GM13976 (cell line): ENCODE measurements at regions not wholly inside any gene's neighbourhood (a gene's known extent, or its start where the extent isn't known, plus 50 kb on each side); places are given as distances from the start of the nearest gene placed in this dataset.
"Not testable (repeated sequence)": the region's sequence is repeated elsewhere in the genome, so short reads cannot be mapped to it uniquely, and the experiment has no call there.

ENCODE experiments used
- DNase-seq: peaks from one replicate; pipeline ENCODE4 v3.0.0; 2012; ENCODE audit warnings: low spot score
- in situ Hi-C: fragments of 300-500 bp; cut with MboI; formaldehyde crosslinking; loops from one replicate; pipeline ENCODE4 v1.12.0; 2022; ENCODE audit warnings: low sequenced_read_pairs, mixed read lengths, inconsistent platforms; ENCODE audit not compliant: unreplicated experiment
- TF ChIP-seq, protein P1 (sequence below): IDR thresholded peaks from 2 replicates; pipeline ENCODE4 v1.5.1; 2012; ENCODE audit warnings: borderline replicate concordance, mild to moderate bottlenecking; ENCODE audit not compliant: insufficient read depth; ENCODE audit errors: extremely low read depth, missing control alignments, control extremely low read depth

DNA sequence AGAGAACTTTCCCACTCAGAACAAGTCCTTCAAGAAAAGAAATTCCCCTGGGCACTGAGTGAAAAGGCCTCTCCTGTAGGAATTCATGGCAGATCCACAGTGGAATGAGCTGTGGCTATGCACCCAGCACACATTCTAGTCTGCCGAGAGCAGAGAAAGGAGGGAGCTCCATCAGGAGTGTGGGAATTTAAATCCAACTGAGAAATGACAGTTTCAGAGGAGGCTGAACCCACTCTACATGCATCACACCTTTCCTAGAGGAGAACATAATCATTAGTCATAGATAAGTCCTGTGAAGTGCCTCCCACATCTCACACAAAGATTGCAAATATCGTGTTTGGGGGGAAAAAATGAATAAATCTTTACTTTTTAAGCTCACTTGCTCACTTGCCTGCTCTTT lies 530.2 kb upstream of the HTR1E start:
- DNase-seq: no peak
- in situ Hi-C loops: no loop called here
- TF ChIP-seq, protein P1, sequence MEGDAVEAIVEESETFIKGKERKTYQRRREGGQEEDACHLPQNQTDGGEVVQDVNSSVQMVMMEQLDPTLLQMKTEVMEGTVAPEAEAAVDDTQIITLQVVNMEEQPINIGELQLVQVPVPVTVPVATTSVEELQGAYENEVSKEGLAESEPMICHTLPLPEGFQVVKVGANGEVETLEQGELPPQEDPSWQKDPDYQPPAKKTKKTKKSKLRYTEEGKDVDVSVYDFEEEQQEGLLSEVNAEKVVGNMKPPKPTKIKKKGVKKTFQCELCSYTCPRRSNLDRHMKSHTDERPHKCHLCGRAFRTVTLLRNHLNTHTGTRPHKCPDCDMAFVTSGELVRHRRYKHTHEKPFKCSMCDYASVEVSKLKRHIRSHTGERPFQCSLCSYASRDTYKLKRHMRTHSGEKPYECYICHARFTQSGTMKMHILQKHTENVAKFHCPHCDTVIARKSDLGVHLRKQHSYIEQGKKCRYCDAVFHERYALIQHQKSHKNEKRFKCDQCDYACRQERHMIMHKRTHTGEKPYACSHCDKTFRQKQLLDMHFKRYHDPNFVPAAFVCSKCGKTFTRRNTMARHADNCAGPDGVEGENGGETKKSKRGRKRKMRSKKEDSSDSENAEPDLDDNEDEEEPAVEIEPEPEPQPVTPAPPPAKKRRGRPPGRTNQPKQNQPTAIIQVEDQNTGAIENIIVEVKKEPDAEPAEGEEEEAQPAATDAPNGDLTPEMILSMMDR: no peak

DNA sequence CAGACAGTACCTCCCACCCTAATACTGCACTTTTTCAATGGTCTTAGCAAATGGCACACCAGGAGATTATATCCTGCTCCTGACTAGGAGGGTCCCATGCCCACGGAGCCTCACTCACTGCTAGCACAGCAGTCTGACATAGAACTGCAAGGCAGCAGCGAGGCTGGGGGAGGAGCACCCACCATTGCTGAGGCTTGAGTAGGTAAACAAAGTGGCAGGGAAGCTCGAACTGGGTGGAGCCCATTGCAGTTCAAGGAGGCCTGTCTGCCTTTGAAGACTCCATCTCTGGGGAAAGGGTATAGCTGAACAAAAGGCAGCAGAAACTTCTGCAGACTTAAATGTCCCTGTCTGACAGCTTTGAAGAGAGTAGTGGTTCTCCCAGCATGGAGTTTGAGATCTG lies 544.5 kb upstream of the HTR1E start:
- in situ Hi-C loops, DNase-seq: not testable (repeated sequence)

DNA sequence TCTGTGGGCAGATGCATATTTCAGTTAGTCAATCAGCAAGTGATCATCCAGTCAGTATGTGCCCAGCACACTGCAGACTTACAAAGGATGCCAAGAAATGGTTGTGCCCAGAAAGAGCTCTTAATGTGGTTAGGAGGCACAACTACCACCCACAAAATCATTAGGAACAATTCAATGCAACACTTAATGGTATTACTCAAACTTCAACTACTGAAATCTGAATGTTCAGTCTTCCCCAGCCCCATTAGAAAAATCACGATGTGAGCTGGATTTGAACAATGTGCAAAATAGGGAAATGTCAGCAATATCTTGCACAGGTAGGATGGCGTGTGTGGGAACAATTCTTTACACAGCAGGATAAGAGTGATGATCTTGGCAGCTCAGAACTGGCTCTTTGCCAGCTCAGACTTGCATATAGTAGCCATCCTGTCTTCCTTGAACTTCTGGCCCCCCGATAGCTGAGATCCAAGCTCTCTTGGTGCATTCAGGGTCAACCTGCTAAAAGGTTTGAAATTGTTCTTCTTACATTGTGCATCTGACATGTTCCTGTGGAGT lies 556.7 kb upstream of the HTR1E start:
- DNase-seq: no peak
- TF ChIP-seq, protein P1: no peak
- in situ Hi-C loops: no loop called here

DNA sequence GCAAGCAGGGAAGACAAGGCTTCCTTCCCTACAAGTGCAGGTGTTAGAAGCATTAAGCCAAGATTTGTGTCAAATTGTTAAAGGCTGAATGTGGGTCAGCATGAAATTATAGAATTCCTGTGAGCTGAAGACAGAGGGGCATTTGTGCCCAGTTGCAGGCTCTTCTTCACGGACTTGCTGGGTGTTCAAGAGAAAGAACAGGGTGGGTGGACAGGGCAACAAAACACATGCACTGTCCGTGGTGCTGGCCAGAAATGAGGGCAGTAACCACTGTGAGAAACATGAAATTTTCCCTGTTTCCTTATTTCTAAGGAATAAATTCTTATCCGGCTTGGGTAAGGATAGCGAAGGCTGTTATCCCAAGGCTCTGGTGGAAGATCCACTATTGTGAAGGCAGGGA lies 579.5 kb upstream of the HTR1E start:
- TF ChIP-seq, protein P1: no peak
- in situ Hi-C loops: no loop called here

DNA sequence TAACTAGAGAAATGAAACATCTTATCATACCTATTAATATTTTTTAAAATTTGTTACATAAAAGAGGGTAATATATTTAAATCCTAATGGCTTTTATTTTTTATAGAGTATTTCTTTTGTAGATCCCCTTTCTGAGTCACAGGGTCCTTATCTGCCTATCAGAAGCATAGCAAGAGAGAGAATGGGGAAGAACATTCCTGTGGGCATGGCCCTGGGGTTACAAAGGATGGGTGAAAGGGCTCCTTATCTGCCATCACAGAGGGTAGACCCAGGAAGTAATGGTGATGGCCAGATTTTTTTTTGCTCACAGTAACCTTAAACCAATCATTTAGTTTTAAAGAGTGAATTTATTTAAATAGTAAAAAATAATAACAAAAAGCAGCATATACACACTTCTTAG lies 582.1 kb upstream of the HTR1E start:
- no peak for DNase-seq
- in situ Hi-C loops: no loop called here
- TF ChIP-seq, protein P1: no peak

More for the DNA sequence above, 579.5 kb upstream of the HTR1E start:
- DNase-seq: no peak

DNA sequence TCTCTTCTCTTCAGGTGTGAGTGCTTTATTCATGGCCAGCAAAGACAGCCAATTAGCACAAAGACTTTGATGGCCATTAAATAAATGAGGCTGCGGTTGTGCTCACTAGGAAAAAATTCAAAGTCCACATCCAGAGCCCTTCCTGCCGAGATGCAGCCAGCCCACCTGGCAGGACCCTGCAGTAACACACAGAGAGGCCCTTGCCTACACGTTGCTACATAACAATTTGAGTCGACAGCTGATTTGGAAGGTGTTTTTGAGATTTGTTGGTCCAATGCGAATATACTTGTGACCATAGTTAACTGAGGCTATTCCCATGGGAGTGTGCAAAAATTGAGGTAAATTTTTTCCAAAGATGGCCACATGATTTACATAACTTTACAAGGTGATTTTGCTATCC lies 605.4 kb upstream of the HTR1E start:
- in situ Hi-C loops: no loop called here
- DNase-seq: no peak

DNA sequence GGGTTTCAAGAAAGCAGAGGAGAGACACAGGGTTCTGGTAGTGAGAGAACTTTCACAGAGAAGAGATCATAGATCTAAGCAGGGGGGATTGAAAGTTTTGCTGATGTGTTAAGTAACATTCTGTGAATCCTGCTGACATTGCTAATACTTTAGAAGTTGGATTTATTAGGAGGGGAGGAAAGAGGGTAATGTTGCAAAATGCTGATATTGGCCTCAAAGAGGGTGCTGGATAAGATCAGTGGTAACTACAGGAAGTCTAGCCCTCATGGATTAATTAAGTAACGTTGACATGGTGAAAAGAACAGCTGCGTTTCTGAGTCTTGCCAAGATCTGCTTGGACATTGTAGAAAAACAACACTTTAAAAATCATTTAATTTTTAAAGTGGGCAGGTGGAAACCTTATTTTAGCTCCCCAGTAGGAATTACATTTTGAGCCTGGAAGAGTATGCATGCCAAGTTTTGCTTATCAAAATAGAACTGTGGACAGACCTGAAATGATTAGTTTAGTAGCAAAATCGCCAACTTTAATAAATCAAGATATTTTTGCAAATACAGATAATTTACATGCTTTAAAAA lies 606.0 kb upstream of the HTR1E start:
- TF ChIP-seq, protein P1: no peak
- in situ Hi-C loops: no loop called here
- no peak for DNase-seq

More for the DNA sequence above, 605.4 kb upstream of the HTR1E start:
- TF ChIP-seq, protein P1: no peak
